Mucosa of descending colon (tissue), 3 donors: ENCODE measurements at regions not wholly inside any gene's neighbourhood (a gene's known extent, or its start where the extent isn't known, plus 50 kb on each side); places are given as distances from the start of the nearest gene placed in this dataset.

Experiments used
- ATAC-seq: fragments of 200-7000 bp; cut with Tn5 transposase; one replicate; pipeline ENCODE4 v1.9.1; 2020; ENCODE audit warnings: mild to moderate bottlenecking, moderate library complexity
- DNase-seq, 3 donors: peaks; one replicate each; pipeline ENCODE4 v3.0.0-alpha.2; 2020
- H3K36me3 ChIP-seq: fragments of 200-600 bp; one replicate; pipeline ENCODE4 v1.8.0; 2021; ENCODE audit warnings: low read depth, mild to moderate bottlenecking
- H3K4me1 ChIP-seq: fragments of 200-600 bp; one replicate; pipeline ENCODE4 v1.8.0; 2021; ENCODE audit warnings: low read depth, mild to moderate bottlenecking
- H3K4me3 ChIP-seq: fragments of 200-600 bp; one replicate; pipeline ENCODE4 v1.8.0; 2021; ENCODE audit warnings: mild to moderate bottlenecking
- H3K9me3 ChIP-seq: fragments of 200-600 bp; one replicate; pipeline ENCODE4 v1.8.0; 2021; ENCODE audit warnings: mild to moderate bottlenecking
- CTCF ChIP-seq: fragments of 200-600 bp; IDR thresholded peaks from one replicate; pipeline ENCODE4 v1.8.0; 2022; ENCODE audit warnings: antibody characterized with exemption, mild to moderate bottlenecking
- intact Hi-C, 2 donors: fragments of 100-400 bp; cut with DNase I in 1 of 2; cut with micrococcal nuclease in 1 of 2; formaldehyde crosslinking; loops; one replicate each; pipeline versions ENCODE4 v1.11.0 to v1.11.1; 2022; cut with DNase I, micrococcal nuclease
- donor health status: DM: no; HTN: no; CAD: no; lungs with moderate emphysema.
- donor health status: DM: no; HTN: no; CAD: no.
- donor health status: DM: no; HTN: yes; CAD: no.

GRCh38 chr5:164354139-164354751, 848.8 kb downstream of the MAT2B start:
- Histone ChIP-seq H3K36me3 (no peaks in the 10 kb centered on the region), H3K4me3 (no peak overlapping the region), H3K9me3 (no peaks in the 10 kb centered on the region), H3K4me1 (no peaks in the 10 kb centered on the region)
- intact Hi-C loops, result no loop called here
- ATAC-seq, result peak; percentile 77
- DNase-seq, result peak in 1 of 3 donors; percentile 6
- TF ChIP-seq CTCF, result no peak

- no peak for DNase-seq
- TF ChIP-seq CTCF, result no peak
- no peak for ATAC-seq
- Histone ChIP-seq H3K4me1 (no peaks in the 10 kb centered on the region), H3K4me3 (no peak overlapping the region), H3K9me3 (no peaks in the 10 kb centered on the region), H3K36me3 (no peaks in the 10 kb centered on the region)
- intact Hi-C loops, result no loop called here
These were observed 849.9 kb downstream of the MAT2B start for GRCh38 chr5:164355267-164355830.

GRCh38 chr5:164356790-164357189, 851.4 kb downstream of the MAT2B start:
- intact Hi-C loops, result no loop called here
- Histone ChIP-seq H3K9me3 (no peaks in the 10 kb centered on the region), H3K4me3 (no peak overlapping the region), H3K4me1 (no peaks in the 10 kb centered on the region), H3K36me3 (no peaks in the 10 kb centered on the region)
- no peak for TF ChIP-seq CTCF
- ATAC-seq, result no peak
- DNase-seq, result no peak

GRCh38 chr5:164357395-164358033, 852.1 kb downstream of the MAT2B start:
- H3K4me1 ChIP-seq, result no peaks in the 10 kb centered on the region
- intact Hi-C loops, result no loop called here
- H3K9me3 ChIP-seq, result no peaks in the 10 kb centered on the region
- no peak overlapping the region for H3K4me3 ChIP-seq
- TF ChIP-seq CTCF, result no peak
- H3K36me3 ChIP-seq, result no peaks in the 10 kb centered on the region
- no peak for ATAC-seq
- DNase-seq, result no peak

GRCh38 chr5:164358531-164359259, 853.3 kb downstream of the MAT2B start:
- Histone ChIP-seq H3K36me3 (no peaks in the 10 kb centered on the region), H3K4me1 (no peaks in the 10 kb centered on the region), H3K9me3 (no peaks in the 10 kb centered on the region), H3K4me3 (no peak overlapping the region)
- no peak for TF ChIP-seq CTCF
- no peak for DNase-seq
- peak; percentile 38 for ATAC-seq
- intact Hi-C loops, result no loop called here
